A549 (cell line): ENCODE measurements at regions not wholly inside any gene's neighbourhood (a gene's known extent, or its start where the extent isn't known, plus 50 kb on each side); places are given as distances from the start of the nearest gene placed in this dataset.

ENCODE experiments used
- BHLHE40 ChIP-seq: IDR thresholded peaks from 2 replicates; pipeline ENCODE4 v1.6.1; 2012; ENCODE audit warnings: low read depth, low read length, inconsistent platforms
- JUNB ChIP-seq: fragments of >200 bp; sonication (Bioruptor Twin); formaldehyde crosslinking; IDR thresholded peaks from 2 replicates; pipeline ENCODE4 v1.6.1; 2016
- PHF8 ChIP-seq: fragments of 200-600 bp; sonication (generic); IDR thresholded peaks from 2 replicates; pipeline ENCODE4 v1.6.1; 2016; ENCODE audit warnings: low read depth, mild to moderate bottlenecking, antibody characterized with exemption, moderate library complexity, borderline replicate concordance
- SMC3 ChIP-seq: fragments of >200 bp; sonication (Bioruptor Twin); formaldehyde crosslinking; IDR thresholded peaks from 3 replicates; pipeline ENCODE4 v1.6.1; 2018; ENCODE audit warnings: inconsistent platforms
- ZNF302 ChIP-seq: fragments of 250-450 bp; sonication (Bioruptor Pico); IDR thresholded peaks from 2 replicates; pipeline ENCODE4 v1.9.0; 2021; ENCODE audit warnings: inconsistent platforms, mild to moderate bottlenecking, moderate library complexity
- TF ChIP-seq, protein P1 (sequence below): fragments of >200 bp; sonication (Bioruptor Twin); formaldehyde crosslinking; IDR thresholded peaks from 3 replicates; pipeline ENCODE4 v1.5.1; 2016

DNA sequence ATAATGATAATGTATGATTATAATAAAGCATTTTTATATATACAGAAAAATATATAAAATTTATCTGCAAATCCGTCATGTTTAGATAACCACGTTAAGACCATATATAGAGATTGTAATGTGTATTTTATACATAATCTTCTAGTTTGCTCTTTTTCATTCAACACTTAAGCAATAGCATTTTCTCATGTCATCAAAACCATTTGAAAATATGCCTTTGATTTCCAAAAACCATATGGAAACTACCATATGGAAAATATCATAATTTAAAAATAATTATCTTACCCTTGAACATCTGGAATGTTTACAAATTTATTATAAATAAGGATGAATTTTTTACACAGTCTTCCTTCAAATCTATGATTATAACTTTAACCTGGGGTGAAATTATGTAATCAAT lies 250.4 kb upstream of the NPSR1 start:
- TF ChIP-seq, protein P1, sequence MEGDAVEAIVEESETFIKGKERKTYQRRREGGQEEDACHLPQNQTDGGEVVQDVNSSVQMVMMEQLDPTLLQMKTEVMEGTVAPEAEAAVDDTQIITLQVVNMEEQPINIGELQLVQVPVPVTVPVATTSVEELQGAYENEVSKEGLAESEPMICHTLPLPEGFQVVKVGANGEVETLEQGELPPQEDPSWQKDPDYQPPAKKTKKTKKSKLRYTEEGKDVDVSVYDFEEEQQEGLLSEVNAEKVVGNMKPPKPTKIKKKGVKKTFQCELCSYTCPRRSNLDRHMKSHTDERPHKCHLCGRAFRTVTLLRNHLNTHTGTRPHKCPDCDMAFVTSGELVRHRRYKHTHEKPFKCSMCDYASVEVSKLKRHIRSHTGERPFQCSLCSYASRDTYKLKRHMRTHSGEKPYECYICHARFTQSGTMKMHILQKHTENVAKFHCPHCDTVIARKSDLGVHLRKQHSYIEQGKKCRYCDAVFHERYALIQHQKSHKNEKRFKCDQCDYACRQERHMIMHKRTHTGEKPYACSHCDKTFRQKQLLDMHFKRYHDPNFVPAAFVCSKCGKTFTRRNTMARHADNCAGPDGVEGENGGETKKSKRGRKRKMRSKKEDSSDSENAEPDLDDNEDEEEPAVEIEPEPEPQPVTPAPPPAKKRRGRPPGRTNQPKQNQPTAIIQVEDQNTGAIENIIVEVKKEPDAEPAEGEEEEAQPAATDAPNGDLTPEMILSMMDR, result no peak
- no peak for TF ChIP-seq PHF8
- TF ChIP-seq JUNB, result no peak
- TF ChIP-seq BHLHE40, result no peak
- no peak for TF ChIP-seq SMC3
- TF ChIP-seq ZNF302, result no peak
